Medulla oblongata (tissue), 1 donor: ENCODE measurements at regions not wholly inside any gene's neighbourhood (a gene's known extent, or its start where the extent isn't known, plus 50 kb on each side); places are given as distances from the start of the nearest gene placed in this dataset.

Experiments used
- DNase-seq: peaks from one replicate; pipeline ENCODE4 v3.0.0-alpha.2; 2015; ENCODE audit errors: extremely low spot score

DNA sequence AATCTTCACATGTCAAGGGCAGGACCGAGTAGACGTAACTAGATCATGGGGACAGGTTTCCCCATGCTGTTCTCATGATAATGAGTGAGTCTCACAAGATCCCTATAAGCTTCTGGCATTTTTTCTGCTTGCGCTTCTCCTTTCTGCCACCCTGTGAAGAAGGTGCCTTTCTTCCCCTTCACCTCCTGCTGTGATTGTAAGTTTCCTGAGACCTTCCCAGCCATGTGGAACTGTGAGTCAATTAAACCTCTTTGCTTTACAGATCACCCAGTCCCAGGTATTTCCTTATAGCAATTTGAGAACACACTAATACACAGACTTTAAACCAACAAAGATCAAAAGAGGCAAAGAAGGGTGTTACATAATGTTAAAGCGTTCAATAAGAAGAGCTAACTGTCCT, 156.6 kb upstream of the UBE2E2 start:
- DNase-seq = no peak

DNA sequence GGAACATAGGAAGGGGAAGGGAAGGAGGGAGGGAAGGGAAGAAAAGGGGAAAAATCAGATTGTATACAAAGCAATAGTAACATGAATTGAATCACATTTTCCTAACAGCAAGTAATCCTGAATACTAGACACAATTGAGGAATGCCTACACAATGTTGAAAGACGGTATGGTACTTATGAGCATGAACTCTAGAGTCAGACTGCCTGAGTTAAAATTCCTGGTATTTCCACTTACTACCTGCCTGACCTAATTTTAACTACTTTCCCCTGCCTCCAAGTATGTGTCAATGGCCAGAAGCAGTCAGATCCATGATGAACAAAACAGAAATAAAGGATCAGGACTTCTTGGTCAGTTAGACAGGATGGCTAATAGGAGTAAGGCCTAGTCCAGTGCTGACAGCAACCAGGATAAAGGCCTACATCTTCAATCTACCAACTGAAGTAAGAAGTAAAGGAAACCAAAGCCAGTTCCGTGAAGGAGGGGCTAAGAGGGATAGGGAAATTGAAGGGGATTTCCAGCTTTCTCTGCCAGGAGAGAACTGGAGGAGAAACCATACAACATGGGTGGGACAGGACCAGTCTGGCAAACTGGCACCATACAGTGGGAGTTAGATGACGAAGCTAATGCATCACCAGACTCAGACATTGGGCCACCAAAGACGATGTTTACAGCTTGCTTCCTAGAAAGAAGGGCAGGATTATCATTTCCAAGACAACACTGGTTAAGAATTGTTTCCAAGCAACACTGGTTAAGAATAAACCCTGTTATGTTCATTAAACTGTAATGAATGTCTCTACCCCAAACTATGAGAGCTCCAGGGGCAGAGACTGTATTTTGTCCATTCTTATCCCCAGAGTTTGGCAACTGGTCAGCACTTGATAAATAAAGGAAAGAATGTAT, 151.6 kb upstream of the UBE2E2 start:
- no peak for DNase-seq

DNA sequence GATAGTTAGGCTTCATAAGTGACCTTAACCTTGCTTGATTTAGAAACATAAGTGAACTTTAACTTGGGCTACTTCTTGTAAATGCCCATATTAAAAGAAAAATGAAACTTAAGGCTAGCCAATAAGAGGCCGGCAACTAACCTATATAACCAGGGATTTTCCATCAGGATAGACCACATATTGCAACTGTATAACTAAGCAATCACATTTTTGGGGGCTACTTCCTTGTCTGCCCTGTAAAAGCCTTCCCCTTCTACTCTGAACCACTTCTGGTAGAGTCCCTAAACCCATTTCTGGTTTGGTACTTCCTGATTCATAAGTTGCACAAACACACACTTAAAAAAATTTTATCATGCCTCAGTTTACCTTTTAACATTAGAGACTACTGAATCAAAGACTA, 150.9 kb upstream of the UBE2E2 start:
- DNase-seq = no peak

DNA sequence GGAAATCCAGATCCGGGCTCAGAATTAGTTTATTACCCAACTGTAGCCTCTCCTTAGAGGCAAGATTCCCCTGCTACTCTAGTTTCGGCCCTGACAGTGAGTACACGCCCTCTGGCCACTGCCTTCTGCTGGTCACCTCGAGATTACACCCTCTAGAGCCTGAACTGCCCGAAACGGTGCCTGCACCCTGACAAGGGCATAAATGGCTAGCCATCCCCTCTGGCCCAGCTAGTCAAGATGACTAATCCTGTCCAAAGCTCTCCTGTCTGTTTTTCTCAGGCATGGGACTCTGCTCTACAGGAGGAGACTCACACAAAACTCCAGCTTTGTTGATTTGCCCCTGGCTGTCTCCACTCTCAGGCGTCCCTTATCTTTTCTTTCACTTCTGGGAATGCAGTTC, 150.5 kb upstream of the UBE2E2 start:
- DNase-seq = no peak

DNA sequence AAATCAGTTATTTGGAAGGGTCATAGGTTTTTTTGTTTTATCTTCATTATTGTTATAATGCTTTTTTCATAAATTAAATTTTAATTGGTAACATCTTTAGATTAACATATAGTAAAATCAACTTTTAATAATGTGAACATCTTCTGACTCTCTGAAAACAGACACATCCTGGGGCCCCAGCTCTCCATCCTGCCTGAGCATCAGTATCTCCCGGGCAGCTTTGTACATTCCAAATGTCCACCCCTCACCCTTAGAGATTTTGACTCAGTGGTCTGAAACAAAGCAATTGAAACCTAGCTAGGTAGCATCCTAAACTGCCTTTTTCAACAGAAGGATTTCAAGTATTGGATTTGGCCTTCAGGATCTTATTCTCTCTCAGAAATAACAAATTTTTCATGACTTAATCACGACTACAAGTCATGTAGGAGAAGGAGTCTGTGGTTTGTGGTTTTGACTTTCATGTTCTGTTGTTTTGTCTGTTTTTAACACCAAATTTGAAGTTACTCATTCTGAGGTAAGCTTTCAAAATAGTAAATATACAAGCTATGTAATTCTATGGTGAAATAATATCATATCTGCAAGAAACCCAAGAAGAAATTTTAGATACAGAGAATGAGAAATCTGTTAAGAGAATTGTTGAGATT, 147.3 kb upstream of the UBE2E2 start:
- DNase-seq = no peak

DNA sequence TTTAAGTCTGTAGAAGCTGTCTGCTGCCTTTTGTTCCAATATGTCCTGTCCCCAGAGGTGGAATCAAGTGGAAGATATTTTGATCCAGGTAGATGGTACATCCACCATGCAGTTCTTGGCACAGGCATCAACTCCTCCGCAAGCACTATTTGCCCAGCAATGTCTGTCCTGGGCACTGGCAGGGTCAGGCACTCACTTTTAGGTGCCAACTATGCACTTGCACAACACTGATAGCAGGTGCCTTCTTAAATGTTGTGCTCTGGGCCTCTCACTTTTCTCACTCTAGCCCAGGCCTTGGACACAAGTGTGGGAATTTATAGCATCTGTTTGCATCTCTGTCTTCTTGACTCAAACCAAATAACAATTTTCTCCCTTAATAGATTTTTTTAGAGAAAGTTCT, 140.5 kb upstream of the UBE2E2 start:
- DNase-seq = no peak

DNA sequence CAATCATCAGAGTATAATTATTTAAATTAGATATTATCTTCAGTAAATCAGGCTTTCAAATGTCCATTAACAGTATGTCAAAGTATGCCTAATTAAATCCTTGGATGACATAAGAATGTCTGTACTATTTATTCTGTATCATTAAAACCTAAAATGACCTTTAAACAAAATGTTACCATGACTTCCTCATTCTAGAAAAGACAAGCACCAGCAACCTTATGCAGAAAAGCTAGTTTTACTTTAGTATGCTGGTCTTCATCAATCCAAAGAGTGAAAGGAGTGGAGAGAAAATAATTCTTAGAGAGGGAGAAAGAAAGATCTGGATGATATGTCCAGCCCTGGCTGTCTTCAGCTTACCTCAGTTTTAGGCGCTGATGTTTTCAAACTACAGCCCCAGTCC, 140.1 kb upstream of the UBE2E2 start:
- DNase-seq = no peak

DNA sequence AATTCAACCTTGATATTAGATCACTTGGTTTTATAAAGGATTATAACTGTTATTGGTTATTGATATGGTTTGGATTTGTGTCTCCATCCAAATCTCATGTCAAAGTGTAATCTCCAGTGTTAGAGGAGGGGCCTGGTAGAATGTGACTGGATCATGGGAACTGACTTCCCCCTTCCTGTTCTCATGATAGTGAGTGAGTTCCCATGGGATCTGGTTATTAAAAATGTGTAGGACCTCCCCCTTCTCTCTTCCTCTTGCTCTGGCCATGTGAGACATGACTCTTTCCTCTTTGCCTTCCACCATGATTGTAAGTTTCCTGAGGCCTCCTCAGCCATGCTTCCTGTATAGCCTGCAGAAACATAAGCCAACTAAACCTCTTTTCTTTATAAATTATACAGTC, 136.0 kb upstream of the UBE2E2 start:
- DNase-seq = no peak

DNA sequence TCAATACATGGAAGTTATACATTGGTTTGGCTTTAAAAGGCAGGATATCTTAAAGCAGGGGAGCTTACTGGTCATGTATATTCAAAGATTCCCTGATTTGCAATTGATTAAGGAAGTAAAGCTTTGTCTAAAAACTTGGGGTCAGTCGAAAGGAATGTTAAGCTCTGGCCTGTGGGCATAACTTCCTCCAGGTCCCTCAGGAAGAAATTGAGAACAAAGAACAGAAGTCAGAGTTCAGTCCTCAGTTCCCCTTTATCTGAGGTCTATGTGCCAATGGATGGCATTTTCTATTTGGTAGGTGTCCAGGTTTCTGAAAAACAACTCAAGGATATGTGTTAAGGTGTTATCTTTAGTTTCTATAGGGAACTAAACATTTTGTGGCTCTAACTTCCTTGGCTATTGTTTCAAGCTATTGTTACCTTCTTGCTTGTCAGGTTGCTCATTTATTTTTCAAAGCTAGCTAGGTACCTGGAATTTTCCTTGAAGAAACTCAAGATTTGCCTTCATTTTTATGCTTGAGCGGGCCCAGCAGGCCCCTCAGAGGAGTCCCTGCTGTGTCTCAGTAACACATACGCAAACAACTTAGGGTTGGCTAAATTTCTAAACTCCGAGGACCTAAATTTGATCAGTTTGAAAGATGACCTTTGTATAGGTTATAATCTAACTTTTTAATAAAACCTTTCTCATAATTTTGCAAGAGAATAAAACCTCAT, 135.0 kb upstream of the UBE2E2 start:
- peak; percentile 36 for DNase-seq

DNA sequence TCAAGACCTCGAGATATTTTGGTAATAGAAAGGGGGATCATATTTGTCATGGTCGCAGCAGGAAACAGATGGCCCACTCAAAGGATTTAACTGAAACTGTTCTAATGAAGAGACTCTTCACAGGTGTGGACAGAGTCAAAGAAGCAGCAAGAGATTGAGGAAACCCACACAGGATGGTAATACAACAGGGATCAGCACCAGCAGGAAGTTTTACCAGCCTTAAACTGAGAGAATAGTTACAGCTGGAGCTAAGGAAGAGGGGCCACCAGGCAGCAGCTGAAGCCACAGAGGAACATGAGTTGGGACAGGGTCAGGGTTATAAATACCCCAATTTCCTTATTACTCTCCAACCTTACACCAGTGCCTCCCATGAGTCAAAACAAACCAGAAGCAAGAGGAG, 131.8 kb upstream of the UBE2E2 start:
- DNase-seq = no peak

DNA sequence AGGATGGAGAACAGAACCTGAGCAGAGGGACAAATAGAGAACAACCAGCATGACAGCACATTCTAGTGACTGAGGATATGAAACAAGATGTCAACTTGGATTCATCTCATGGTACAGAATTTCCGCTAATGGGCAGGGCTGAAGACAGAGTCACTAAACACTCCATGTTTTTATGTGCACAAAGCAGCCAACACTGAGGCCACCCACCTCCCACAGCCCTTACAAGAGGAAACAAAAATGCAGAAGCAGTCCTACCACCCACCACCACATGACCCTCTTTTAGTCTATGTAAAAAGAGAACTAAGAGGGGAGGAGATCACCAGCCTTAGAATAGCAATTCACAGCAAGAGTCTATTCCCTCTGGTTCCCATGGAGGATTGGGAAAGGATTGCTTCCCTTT, 131.4 kb upstream of the UBE2E2 start:
- DNase-seq = peak; percentile 83

DNA sequence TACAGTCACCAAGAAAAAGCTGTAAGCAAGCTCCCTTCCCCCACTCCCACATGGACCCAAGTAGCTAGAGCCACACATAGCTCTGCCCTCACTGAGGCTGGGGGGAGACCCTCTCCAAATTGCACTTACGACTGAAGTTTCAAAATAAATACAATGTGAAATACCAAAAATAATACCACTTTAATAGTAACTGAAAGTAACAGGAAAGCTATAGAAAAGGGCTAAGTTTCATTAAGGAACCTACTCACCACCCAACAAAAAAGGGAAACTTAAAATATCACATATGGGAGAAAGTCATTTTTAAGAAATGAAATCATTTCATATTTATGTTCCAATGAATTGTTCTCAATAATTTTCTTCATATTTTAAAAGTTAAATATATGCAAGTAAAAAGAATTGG, 130.4 kb upstream of the UBE2E2 start:
- DNase-seq = no peak

DNA sequence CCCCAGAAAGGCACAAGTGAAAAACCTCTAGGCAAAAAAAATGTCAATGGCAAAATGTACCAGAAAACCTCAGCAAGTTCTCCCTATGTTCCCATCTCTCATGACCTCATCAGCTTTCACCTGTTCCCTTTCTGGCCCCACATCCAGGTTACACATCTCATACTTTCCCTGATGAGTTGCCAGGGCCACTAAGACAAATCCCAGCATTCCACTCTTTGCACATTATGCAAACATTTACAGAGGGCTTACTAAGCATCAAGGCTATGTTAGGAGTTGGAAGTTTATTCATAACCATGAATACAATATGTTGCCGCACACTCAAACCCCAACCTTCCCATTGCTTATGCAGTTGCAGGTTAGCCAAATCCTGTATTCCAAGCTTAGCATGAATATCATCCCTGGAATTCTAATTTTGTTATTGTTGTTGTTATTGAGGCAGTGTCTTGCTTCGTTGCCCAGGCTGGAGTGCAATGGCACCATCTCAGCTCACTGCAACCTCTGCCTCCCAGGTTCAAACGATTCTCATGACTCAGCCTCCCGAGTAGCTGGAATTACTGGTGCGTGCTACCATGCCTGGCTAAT, 129.3 kb upstream of the UBE2E2 start:
- no peak for DNase-seq

DNA sequence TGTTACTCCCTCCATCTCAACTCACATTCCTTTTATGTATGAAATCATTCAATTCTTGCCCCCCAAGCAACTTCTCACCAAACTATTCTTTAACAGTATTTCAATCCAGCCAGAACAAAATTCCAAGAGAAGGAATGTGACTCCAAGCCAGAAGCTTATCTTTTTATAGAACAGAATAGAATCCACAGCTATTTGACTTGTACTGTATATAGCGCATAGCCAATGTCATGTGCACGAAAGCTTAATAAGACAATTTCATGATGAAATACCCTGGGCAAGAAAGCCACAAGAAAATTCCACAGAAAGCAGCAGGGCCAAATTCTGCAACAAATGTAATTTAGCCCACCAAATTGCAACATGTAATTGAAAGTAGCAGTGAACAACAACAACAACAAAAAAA, 127.6 kb upstream of the UBE2E2 start:
- DNase-seq = no peak

DNA sequence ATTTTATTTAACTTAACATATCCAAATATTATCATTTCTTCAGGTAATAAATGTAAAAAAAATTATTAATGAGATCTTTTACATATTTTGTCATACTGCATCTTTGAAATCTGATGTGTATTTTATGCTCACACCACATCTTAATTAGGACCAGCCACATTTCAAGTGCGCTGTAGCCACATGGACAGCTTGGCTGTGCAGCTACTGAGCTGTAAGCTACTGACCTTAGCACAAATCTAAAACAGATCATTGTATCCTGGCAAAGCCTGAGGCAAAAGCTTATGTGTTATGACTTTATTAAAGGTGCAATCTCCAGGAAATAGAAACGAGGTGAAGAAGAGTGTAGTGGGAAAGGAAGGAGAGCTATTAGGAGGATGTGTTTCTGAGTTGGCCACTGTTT, 126.7 kb upstream of the UBE2E2 start:
- no peak for DNase-seq

DNA sequence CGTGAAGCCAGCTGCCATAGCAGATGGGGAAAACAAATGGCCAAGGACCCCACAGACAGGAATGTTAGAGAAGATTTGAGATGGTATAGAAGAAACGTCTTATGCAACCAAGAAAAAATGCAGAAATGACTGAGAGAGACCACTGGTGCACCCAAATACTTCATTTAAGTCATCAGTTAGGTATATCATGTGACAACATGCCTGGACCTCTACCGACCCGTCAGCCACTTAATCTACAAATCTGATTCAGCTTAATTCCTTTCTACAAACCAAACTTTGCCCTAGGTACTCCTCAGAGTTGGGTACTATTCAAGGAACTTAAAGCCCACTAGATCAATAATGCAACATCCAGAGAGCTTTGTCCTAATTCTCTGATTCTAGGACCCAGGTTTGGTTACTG, 126.0 kb upstream of the UBE2E2 start:
- DNase-seq = no peak

DNA sequence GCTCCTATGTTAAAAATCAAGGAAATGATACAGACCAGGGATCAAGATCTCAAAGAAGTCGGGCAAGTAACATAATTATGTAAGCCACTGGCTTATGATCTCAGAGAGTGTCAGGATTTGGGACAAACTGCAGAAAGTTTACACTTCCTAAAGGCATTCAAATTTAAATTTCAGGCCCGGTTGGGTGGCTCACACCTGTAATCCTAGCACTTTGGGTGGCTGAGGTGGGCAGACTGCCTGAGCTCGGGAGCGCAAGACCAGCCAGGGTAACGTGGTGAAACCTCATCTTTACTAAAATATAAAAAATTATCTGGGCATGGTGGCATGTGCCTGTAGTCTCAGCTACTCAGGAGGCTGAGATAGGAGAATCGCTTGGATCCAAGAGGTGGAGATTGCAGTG, 124.4 kb upstream of the UBE2E2 start:
- DNase-seq = no peak

DNA sequence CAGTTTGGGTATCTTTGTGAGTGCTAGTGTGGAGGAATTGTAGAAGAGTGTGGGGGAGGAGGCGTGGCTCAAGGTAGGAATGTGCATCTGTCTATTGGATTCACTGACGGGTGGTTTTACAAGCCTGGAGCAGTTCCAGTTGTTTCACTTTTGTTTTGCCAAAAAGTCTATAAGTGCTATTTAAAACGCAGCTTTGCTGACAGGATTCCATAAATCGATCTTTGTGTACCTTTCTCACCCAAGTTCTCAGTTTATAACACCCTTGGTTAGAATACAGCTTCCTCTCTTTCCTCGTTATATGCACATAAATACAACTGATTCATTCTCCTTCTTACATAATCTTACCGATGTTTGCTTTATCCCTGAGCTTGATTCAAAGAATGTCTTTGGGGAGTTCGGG, 123.2 kb upstream of the UBE2E2 start:
- no peak for DNase-seq

DNA sequence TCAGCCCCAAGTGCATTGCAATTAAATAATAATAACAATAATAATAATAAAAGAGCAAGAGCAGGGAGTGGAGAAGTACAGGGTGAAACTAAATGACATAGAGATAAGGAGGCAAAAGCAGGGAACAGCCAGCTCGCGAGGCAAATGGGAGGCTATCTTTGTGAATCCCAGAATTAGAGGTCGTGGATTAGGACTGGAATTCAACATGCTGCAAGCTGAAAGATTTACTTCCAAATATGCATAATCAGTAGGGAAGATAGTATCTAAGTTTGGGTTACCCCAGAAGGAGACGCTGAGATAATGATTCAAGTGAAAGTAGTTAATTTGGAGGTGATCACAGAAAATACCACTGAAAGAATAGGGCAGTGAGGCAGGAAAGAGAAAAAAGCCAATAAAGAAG, 119.4 kb upstream of the UBE2E2 start:
- DNase-seq = no peak

DNA sequence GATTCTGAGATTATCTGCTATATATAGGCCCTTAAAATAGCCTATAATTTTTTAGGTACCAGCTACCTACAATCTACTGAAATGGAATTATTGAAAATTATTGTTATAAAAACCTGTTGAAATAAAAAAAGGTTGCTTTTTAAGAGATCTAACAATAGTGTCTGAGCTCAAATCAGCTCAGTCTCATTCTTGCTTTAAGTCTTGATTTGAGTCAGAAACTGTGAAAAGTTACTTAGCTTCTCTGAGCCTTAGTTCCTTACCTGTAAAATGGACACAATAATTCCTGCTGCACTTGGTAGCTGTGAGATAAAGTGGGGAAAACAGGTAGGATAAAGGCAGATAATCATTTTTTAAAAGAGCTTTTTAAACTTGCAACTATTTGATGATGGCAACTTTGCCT, 118.8 kb upstream of the UBE2E2 start:
- no peak for DNase-seq

DNA sequence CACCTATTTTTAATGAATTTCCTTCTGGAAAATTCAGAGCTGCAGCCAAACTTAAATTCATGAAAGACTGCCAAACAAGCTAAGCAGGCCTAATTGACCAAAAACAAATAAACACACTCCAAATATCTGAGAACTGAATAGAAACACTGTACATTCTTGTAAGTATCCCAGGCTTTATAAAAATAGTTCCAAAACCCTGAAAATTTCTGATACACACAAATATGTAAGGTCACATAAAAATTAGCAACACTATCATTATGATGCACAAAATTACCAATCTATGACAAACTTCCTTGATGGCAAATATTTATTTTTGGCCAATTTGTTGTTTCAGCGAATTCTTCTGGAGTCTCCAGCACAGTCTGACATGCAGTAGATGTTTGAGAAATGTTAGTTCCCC, 117.9 kb upstream of the UBE2E2 start:
- no peak for DNase-seq

DNA sequence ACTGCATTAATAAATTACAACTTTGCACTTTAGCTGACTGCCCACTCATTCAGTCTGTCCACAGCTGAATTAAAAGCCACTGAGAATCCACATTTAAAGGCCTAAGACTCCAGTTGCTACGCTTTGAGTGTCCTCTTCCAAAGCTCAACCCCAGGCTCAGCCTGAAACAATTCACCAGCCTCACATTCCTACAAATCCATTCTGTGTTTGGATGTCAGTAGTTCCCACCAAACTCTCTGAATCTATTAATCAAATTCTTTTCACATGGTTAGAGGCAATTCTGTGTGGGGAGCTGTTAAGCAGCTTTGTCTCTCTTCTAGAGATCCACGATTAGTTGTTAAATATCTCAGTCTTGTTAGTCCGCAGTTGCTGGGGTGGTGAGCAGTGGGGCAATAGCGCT, 116.8 kb upstream of the UBE2E2 start:
- DNase-seq = no peak

DNA sequence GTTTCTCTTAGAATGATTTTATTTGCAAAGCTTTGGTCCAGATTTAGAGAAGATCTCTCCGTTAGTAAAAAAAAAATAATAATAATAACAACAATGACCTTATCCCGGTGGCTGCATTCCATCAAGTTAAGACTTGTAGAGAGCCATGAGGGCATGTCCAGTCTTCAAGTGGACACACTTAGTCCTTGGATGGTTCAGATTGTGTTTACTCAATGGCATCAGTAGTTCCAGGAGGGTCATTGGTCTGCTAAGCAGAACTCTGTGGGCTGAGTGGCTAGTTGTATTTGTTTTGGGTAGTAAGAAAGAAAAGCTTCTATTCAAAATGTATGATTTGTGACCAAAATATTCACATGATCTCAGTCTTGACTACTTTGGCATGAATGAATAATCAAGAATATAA, 116.3 kb upstream of the UBE2E2 start:
- DNase-seq = no peak
